HG02852 (cell line): ENCODE measurements at regions not wholly inside any gene's neighbourhood (a gene's known extent, or its start where the extent isn't known, plus 50 kb on each side); places are given as distances from the start of the nearest gene placed in this dataset.
A peak's percentile ranks its signal among the peaks of the same experiment; 100 is the strongest.
"Not testable (repeated sequence)": the region's sequence is repeated elsewhere in the genome, so short reads cannot be mapped to it uniquely, and the experiment has no call there.

Experiments used
- ATAC-seq: cut with Tn5 transposase; IDR thresholded peaks from one replicate; pipeline ENCODE4 v1.9.1; 2021; ENCODE audit warnings: mild to moderate bottlenecking, moderate library complexity; ENCODE audit not compliant: unreplicated experiment

GRCh38 chr2:111552625-111553024 lies 331.4 kb downstream of the ANAPC1 start:
- ATAC-seq, result not testable (repeated sequence)

DNA sequence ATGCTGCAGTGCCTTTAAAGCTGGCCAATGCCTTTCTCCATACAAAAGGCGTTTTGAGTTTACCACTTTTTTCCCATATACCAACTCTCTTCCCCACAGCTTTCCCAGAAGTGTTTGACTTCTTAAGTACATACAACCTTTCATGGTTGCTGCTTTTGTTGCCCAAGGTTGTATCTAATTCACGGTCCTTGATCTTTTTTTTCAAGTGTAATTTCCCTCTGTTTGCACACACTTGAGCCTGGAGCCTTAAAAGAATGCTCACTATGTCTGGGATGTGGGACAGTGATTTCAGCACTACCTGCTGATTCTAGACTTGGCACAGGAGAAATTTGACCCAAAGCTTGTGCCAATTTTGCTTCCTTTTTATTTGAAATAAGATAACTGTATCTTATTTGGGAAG lies 324.7 kb downstream of the ANAPC1 start:
- not testable (repeated sequence) for ATAC-seq

GRCh38 chr2:111559814-111560213 lies 324.2 kb downstream of the ANAPC1 start:
- ATAC-seq, result not testable (repeated sequence)

DNA sequence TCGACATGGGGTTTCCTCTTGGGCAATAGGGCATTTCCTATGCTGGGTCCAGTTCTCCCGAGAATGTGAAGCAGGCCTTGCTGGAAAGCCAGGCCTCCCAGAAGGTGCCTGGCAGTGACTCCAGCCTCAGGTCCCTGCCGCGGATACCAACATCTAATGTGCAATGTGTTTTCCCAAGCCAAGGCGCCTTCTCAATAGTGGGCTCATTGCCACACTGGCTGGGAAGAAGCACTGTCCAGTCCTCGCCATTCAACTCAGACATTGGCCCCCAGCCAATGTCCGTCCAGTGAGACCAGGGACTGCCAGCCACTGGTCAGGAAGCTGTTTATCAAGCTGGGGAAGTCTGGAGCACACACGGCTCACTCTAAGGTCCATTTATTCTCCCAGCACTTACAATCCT lies 317.9 kb downstream of the ANAPC1 start:
- not testable (repeated sequence) for ATAC-seq

DNA sequence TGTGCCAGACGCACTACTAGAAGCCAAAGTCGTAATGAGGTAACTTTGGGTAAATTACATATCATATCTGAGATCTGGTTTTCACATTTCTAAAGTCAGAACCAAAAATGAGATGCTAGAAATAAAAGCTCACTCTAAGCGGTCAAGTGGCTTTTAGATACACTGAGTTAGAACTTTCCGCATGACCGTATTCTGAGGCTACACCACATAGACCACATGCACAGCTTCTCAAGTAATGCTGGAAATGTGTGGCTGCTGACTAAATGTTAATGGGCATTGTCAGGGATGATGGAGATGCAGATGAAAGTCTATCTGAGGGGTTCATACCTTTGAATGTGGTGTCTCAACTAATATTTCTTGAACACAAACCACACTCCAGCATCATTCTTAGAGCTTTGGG lies 316.8 kb downstream of the ANAPC1 start:
- not testable (repeated sequence) for ATAC-seq

GRCh38 chr2:111569356-111570199 lies 314.4 kb downstream of the ANAPC1 start:
- not testable (repeated sequence) for ATAC-seq

DNA sequence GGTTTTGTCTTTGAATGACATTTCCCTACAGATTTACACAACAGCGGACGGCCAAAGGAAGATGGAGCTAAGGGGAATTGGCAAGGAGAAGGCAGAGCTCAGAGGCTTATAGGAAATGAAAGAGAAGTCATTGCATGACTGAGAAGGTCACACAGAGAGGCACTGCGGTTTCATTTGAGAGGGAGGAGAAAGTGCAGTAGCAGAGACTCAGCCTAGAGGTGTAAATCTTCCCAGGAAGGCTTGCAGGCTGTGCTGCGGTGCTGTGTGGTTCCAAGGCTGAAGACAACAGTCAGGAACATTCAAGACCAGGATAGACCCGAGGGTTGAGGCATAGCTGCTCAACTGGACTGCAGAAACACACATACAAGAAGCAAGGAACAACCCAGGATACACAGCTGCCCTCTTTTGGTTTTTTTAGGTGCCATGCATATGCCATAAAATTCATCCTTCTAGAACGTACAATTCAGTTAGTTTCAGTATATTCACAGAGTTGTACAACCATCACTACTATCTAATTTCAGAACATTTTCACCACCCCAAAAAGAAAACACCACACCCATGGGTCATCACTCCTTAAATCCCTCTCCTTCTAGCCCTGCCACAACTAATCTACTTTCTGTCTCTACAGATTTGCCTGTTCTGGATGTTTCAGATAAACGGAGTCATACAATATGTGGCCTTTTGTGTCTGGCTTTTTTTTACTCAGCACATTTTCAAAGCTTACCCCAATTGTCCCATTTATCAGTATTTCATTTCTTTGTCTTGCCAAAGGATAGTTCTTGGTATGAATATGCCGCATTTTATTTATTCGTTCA lies 313.5 kb downstream of the ANAPC1 start:
- ATAC-seq, result peak; percentile 95

- ATAC-seq, result not testable (repeated sequence)
These were observed 309.2 kb downstream of the ANAPC1 start for GRCh38 chr2:111574803-111575202.

GRCh38 chr2:111577154-111577885 lies 306.7 kb downstream of the ANAPC1 start:
- ATAC-seq, result not testable (repeated sequence)

- not testable (repeated sequence) for ATAC-seq
These were observed 304.4 kb downstream of the ANAPC1 start for GRCh38 chr2:111579500-111580134.

DNA sequence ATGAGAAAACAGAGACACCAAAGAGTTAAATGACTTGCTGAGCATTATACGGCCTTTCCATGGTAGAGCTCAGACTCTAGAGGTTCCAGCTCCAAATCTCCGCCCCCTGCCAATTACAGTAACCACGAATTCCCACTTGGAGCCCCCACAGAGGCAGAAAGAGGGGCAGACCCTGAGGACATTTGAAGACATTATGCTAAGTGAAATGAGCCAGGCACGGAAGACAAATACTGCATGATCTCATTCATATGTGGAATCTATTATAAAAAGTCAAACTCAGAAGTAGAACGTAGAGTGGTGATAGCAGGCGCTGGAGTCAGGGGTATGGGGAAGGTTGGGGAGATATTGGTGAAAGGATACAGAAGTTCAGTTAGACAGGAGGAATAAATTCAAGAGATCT lies 303.4 kb downstream of the ANAPC1 start:
- ATAC-seq, result not testable (repeated sequence)

DNA sequence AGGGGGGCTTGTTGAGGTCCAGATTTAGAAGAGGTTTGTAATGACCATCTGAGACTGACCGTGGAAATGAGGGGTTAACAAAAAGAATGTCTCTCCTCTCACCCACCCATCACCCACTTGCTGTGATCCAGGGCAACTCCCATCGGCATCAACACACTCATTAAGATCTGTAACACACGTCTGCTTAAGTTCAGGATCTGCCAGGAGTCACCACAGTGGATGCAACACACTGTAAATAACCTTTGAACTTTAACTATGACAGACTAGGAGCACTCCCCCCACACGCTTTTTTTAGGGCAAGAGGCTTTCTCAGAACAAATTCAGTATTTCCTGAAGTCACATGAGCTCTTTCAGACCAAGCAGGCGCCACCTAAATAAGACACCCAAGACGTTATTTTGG lies 301.9 kb downstream of the ANAPC1 start:
- not testable (repeated sequence) for ATAC-seq

- not testable (repeated sequence) for ATAC-seq
These were observed 300.5 kb downstream of the ANAPC1 start for GRCh38 chr2:111583480-111583879.

DNA sequence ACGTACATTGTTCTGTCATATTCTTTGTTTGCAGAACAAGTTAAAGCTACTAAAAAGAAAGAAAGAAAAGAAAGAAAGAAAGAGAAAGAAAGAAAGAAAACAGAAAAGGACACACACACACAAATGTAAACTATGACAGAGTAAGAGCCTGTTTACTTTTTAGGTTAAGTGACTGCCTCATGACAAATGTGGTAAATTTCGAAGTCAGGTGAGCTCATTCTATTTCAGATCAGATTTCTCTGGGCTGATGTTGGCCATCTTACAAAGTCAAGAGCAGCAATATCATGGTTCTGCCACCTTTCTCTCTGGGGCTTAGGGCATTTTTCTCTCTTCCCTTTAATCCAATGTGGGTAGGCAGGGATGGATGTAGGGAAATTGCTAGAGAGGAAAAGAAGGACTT lies 299.5 kb downstream of the ANAPC1 start:
- not testable (repeated sequence) for ATAC-seq

DNA sequence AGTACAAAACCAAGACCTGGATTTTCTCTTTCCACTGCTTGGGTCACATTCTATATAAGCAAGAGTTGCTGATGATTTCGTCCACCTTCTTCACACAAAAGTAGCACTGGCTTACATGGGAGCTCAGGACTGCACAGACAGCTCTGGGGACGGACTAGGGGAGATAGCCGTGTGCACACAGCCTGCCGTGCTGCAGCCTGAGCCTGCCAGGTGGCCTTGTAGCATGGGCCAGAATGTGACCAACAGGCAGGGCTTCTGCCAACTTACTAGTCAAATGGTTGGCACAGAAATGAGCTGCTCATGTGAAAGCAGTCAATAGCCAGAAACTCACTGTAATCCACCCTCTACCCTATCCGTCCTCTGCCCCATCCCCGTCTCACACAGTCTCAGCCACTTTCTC lies 299.0 kb downstream of the ANAPC1 start:
- ATAC-seq, result not testable (repeated sequence)

GRCh38 chr2:111586014-111586413 lies 298.0 kb downstream of the ANAPC1 start:
- not testable (repeated sequence) for ATAC-seq

DNA sequence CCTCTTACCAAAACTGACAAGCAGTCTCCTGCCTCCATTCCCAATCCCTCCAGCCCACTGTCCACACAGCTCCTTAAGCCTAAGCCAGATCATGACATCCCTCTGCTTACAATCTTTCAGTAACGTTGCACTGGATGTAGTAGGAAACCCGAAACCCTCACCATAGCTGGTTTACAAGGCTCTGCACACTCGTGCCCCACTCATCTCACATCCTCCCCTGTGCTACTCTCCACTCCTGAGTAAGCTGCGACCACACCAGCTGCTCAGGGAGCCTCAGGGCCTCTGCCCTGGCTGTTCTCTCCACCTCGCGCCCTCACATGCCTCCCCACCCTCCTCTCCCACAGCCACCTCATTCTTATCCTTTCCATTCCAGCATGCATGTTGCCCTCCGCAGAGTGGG lies 288.9 kb downstream of the ANAPC1 start:
- ATAC-seq, result not testable (repeated sequence)

GRCh38 chr2:111596808-111597705 lies 286.9 kb downstream of the ANAPC1 start:
- ATAC-seq, result not testable (repeated sequence)

DNA sequence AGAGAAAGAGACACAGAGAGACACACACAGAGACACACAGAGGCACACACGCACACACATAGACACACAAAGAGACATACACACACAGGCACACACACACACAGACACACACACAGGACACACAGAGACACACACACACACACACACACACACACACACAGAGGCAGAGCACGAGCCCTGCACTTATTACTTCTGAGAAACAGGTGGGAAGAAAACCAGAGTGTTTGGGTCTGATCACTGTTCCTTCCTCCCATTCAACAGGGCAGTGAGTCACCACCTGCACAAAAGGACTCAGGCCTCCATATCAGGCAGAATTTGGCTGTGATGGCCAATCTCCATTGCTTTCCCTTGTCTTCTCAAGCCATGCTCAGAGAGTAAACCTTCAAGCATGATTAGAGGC lies 285.0 kb downstream of the ANAPC1 start:
- ATAC-seq, result not testable (repeated sequence)
